Inferior parietal cortex (tissue), 1 donor: ENCODE measurements at regions not wholly inside any gene's neighbourhood (a gene's known extent, or its start where the extent isn't known, plus 50 kb on each side); places are given as distances from the start of the nearest gene placed in this dataset.
A peak's percentile ranks its signal among the peaks of the same experiment; 100 is the strongest.

Experiments
- DNase-seq: peaks from one replicate; pipeline ENCODE4 v3.0.0-alpha.2; 2016; ENCODE audit errors: extremely low spot score

DNA sequence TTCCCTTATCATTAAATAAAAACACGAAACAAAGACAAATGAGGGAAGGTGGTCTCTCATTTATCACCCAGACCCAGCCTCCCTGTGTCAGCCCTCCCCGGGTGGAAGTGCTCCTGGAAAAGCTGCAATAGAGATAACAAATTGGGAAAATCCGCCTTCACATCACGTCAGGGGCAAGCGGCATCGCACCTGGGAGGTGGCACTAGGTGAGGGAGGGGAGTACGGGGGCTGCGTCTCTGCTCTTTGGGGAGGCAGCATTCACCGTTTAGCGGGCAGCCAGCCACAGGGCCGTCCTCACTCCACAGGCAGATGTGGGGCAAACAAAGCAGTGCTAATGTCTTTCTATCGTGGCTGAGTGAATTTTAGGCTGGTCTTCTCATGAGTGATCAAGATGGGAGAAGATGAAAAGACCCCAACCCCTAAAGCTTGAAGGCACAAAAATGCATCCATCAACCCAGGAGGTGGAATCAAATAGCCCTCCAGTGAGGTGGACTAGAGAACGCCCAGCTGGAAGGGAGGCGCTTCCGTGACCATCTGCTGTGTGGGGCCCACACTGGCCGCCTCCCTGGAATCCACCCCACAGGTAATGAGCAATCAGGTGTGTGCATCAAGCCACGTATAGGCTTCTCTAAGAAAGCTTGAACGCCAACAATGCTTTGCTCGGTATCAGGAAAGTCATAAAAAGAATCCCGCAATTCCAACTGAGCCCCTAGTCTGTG lies 629.5 kb downstream of the BRD1 start:
- no peak for DNase-seq

DNA sequence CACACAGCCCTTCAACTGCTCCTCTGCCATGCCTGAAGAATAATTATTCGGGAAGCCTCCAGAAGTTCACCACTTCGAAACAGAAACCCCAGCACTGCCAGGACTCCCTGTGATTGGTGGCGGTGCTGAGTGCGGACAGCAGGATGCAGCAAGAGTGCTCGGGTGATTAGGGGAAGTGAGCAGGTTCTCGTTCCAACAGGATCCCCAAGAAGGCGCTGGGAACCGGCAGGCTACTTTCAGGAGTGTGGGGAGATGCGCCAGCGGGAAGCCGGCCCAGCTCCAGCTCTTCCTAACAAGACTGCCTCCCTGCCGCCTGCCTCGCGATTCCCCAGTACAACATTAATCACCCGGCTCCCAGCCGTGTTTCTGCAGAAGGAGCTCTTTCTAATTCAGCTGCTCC lies 630.2 kb downstream of the BRD1 start:
- peak; percentile 2 for DNase-seq

DNA sequence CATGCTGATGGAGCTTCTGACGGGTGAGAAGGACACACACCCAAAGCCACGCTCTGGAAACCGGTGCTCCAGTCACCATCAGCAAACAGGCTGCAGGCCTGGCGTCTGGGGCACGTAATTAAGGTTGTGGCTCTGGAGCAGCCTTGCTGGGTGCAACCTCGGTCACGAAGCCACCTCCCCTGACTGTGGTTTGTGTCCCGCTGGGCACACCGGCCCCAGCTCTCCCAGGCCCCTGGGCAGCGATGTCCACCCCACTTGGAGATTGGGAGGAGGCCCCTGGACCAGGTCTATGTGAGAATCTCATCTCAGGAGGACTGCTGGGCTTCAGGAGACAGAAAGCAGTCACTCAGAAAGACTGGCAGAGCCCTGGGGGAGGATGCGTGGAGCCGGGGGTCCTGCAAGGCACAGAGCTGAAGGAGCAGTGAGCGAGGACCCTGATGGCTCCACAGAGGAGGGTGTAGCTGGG lies 631.6 kb downstream of the BRD1 start:
- no peak for DNase-seq

DNA sequence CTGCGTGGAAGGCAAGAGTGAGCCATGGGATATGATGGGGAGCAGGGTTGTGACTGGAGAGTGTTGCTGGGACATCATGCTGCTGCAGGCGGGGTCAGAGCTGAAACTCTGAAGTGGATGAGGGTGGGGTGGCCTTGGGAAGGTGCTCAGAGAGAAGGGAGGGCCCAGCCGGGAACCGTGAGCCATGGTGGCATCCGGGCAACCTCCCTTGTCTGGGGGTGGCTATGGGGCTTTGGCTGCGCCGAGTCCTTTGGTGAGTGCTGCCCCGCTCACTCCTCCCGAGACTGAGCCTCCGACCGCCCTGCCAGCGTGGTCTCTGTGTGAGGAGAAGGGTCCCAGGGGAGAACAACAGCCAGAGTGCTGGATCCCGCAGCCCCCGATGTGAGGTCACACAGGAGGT lies 632.0 kb downstream of the BRD1 start:
- no peak for DNase-seq

DNA sequence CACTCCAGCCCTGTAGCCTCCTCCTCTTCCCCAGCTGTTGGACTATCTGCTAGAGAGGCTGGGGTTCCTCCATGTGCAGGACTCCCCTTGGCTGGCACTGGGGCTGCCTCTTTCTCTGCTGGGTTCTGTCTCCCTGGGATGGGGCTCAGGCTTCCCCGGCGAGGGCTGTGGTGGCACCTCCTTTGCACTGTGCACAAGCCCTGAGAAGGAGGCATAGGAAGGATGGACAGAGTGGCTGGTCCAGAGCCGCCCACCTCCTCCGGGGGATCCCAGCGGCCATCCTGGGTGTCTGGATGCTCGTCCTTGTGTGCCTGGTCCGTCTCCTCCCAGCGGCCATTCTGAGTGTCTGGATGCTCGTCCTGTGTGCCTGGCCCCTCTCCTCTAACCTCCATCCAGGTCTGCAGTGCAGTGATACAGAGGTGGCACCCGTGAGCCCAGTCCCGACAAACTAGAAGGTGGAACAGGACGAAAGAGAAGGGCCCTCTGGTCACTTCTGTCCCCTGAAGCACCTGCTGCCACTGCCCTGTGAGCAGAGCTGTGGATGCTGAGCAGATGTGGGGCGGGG lies 633.7 kb downstream of the BRD1 start:
- DNase-seq, result no peak

DNA sequence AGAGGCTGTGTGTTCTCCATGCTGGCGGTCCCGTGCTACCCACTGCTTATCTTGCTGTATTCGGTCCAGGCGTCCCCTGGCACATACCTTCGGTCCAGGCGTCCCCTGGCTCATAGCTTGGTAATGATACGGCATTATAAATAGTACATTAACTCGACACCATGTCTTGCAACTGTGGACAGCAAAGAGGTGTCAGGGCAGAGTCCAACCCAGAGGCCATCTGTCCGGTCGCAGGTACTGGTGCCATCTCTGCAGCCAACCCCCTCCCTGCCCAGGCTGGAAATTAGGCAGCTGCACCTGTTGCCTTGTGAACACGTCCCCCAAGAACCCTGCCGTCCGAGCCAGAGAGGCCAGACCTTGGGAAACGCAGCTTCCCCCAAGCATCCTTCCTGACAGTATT lies 634.3 kb downstream of the BRD1 start:
- DNase-seq, result no peak

DNA sequence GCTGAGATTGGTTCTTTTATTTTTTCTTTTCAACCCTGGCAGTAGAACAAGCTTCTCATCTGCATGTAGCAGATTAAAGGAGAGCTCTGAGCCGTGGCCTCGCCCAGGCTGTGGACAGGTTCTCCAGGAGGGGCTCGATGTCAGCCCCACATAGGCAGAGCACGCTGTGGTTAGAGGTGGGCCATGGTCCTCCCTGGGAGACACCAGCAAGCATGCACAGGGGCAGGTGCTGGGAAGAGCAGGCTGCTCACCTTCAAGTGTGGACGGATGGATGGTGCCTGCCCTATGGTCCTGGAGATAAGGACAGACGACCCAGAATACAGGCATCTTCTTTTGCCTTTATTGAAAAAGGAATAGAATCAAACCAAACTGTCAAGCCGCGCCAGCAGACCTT lies 634.8 kb downstream of the BRD1 start:
- DNase-seq, result no peak

DNA sequence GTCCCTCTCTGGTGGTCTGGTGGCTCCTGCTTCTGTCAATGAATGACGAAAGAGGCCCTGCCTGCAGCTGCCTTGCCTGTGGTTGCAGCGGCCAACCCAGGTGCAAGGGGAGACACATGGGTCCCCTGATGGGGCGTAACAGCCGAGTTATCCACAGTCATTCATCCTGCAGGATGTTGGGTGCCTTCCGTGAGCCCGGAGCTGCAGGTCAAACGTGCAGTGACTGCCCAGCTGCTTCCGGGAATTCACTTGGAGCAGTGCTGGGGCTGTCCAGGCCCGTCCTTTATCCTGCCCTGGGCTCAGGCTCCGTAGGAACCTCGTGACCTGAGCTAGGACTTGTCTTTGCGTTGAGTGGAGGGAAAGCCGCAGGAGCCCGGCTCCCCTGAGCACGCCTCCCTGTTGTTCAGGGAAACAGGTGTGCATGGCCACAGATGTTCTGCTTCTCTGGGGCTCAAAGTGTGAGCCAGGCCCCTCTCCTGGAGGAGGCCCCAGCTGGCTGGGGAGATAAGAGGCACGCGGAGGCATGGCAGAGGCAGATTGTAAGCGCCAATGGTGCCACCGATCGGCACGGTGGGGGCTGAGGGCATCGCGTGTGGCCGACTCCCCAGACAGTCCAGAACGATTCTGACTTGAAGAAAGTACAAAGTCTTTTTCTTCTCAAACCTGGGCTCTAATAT lies 635.4 kb downstream of the BRD1 start:
- DNase-seq, result no peak

DNA sequence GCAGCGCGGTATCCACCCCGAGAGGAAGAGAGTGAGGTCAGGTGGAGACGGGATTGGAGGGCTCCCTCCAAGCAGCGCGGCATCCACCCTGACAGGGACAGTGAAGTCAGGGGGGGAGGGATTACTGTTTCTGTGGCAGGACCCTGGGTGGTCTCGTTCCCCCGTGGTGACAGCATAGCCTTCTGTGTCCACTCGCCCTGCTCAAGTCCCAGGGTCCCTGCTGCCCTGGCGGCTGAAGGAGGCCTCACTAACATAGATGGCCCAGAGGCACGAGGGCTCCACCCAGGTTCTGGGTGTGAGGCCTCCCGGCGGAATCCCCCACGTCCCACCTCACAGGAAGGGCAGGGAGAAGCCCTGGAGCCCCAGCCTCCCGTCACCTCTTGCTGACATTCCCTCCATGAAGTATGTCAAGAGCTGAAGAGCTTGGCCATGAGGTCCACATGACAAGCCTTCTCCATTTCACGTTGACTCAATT lies 636.1 kb downstream of the BRD1 start:
- DNase-seq, result no peak

DNA sequence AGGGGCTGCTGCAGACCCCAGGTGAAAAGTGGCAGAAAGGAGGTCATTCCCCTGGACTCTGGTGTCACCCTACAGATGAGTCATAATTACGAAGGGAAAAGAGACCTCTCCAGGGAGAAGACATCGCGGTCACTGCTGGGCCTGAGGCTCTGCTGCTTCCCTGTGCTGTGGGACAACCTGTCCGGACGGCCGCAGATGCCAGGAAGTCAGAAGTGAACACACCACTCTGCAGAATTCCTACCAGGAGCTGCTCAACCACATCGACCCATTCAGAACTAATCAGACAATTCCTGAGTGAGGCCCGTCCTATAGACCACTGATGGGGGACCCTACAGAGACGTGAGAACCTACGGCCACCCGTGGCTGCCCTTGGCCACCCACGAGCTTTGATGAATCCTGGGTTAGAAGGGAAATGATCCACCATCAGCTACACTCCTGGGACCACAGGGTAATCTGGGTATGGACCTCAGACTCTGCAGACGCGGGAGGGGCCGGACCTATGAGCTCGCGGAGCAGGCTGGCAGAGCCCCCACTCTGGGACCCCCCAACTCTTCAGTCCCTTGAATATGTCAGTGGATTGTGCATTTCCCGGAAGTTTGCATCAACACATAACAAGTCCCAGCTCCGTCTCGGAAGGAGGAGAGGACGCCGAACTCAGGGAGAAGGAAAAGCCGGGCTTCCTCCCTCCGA lies 636.7 kb downstream of the BRD1 start:
- DNase-seq, result no peak

DNA sequence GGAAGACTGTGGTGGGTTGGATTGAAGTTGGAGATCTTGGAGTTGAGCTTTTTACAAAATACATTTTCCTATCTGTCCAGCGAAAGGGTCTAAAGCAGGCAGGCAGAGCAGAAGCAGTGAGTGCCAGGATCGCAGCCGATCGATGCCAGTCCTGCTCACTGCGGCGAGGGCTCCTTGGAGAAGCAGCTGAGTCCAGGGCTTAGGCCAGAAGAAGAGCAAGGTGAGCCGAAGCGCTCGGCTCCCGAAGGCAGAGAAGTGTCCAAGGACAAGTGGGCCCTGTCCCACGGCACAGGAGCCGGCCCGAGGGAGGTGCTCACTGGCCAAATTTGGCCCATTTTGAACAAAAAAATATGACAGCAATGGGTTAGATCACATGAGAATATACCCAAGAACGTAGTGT lies 637.8 kb downstream of the BRD1 start:
- DNase-seq, result no peak

DNA sequence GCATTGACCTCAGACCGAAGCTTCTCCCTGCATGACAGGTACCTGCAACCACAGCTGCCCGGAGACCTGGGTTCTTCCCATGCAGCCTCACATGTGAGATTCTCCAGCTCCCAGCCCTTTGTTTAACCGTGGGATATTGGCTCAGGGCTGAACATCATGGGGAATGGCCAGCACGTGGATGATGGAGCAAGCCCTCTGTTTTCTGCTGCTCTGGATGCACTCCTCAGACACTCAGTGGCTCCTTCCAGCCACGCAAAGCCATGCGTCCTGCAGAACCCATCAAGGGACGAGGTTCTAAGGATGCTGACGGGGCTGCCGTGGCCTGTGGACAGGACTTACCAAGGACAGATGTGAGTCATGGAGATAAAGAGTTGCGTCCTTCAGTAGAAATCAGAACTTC lies 639.1 kb downstream of the BRD1 start:
- no peak for DNase-seq

DNA sequence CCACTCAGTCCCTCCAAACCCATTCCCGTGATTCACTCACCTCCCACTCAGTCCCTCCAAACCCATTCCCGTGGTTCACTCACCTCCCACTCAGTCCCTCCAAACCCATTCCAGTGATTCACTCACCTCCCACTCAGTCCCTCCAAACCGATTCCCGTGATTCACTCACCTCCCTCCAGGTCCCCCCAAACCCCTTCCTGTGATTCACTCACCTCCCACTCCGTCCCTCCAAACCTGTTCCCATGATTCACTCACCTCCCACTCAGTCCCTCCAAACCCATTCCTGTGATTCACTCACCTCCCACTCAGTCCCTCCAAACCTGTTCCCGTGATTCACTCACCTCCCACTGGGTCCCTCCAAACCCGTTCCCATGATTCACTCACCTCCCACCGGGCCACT lies 639.6 kb downstream of the BRD1 start:
- no peak for DNase-seq

DNA sequence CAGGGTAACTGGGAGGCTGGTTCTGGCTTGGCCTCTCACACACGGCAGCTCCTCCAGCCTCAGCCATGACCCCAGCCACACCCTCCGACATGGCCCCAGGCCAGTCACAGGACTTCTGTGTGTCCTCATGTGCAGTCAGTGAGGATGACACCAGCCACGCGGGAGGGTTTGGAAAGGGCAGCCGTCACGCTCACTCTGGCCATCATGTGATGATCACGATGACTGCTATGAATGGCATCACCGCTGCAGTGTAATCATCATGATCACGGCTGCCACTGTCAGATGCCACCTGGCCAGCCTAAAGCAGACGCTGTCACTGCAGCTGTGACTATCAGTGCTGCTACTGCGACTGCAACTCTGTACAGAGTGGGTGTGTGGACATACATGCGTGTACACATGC lies 640.9 kb downstream of the BRD1 start:
- no peak for DNase-seq

DNA sequence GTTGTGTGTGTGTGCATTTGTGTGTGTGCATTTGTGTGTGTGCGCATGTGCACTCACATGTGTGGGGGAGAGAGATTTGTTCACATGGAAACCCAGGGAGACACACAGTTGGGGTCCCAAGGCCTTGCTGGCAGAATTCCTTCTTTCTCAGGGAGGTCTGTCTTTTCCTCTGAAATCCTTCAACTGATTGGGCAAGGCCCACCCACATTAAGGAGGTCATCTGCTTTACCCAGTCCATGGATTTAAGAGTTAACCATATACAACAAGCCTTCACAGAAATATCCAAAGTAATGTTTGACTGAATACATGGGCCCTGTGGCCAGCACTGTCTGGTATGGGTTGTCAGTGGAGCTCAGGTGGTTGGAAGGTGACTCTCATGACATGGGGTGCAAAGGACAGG lies 641.4 kb downstream of the BRD1 start:
- no peak for DNase-seq

DNA sequence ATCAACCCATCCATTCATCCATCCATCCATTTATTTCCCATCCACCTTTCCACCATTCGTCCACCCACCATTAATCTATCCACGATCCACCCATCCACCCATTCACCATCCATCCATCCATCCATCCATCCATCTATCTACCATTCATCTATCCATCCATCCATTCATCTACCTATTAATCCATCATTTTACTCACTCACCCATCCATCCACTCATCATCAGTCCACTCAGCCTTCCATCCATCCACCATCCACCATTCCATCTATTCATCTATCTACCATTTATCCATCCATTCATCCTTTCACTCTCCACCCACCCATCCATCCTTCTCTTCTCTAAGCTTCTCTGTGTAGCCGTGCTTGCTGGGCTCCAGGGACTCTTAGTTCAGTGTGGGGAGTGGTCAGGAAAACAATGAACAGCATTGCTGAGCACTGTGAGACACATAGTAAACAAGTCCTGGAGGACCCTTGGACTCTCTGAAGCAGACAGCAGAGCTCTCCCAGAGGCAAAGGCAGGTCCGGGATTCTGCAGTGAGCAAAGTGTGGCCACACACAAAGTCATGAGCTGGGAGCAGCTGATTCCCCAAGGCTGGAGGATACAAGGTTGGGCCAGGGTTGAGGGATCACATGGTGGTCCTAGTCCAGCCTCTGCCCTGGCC lies 642.2 kb downstream of the BRD1 start:
- DNase-seq, result no peak

DNA sequence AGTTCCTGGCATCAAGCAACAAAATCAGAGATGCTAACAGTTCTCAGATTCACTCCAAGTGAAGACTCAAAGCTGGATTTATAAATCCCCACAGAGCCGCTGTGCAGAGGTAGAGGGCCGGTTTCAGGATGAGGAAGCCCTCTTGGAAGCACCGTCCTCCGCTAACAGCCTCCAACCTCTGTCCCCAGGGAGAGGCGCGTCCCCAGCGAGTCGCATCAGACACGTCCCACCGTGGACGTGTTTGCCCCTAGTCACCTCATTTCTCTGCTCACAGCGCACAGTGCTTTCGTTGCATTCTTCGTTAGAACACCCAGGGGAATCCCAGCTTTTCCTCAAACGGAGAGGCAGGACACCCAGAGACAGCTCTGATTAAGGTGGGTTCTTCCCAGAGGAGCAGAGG lies 642.9 kb downstream of the BRD1 start:
- no peak for DNase-seq

DNA sequence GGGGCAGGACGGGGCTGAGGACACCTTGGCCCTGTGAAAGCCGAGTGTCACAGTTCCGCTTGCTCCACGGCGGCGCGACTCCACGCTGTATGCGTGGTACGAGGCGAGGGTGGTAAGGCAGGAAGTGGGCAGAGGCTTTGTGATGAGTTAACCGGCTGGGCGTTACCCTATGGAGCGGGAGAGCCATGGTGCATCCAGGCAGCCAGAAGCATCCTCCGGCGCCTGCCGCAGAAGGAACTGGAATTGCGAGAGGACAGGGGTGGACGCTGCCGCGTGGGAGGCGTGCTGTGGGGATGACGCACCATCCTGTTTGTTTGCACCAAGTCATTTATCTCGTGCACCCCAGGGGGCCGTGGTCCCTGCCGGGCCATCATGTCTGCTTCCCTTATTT lies 643.9 kb downstream of the BRD1 start:
- DNase-seq, result no peak

DNA sequence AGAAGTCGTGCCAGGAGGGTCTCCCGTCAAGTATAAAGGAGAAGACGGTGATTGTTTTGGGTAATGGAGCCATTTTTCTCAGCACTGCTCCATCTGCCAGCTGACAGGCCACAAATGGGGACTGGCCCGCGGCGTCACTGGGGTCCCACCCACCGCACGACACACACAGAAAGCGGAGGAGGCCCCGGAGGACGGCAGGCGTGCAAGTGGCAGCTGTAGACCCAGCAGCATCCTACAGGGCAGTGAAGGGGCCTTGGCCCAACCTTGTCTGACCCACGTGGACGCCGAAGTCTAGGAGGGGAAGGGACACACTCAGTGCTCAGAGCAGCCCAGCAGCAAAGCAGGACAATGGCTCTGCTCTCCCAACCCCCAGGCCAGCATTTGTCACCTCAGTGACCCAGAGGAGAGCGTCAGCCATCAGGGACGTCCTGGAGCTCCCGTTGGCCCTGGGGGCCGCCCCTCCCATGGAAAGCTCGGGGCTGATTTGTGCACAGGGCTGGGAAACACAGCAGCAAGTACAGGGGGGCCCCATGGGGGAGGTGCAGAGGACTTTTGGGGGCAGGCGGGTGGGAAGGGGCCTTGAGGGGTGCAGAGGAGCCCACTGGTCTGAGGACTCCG lies 644.4 kb downstream of the BRD1 start:
- DNase-seq, result no peak

DNA sequence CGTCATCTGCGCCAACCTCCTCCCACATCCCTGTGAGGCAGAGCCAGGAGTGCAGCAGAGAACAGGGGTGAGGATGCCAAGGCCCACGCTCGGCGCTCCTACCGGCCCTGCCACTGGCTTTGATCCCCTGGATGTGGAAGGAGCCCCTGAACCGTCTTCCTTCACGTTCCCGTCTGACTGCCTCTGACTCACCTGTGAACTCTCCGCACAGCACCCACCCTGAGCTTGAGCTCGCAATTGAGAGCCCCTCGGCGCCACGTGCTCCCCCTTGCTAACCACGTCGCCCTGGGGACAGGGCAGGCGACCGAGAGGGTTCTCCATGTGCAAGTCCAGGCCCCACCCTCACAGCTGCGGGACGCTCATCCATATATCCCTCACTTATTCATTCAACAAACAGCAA lies 645.3 kb downstream of the BRD1 start:
- no peak for DNase-seq

DNA sequence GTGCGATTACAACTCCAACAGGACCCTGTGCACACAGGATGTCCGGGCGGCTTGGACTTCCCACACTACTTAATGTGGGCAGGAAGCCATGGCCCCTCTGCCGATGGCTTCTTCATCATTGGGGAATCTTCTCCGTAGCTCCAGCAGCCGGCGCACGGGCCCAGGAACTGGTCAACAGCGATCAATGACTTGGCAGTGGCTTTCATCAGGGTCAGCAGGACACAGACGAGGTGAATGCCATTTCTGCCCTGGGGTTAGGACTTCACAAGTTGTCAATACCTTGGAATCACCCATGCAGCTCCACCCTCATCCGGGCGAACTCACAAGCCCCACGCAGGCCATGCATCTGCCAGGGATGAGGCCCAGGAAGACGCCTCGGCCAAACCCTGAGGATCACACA lies 645.7 kb downstream of the BRD1 start:
- no peak for DNase-seq

DNA sequence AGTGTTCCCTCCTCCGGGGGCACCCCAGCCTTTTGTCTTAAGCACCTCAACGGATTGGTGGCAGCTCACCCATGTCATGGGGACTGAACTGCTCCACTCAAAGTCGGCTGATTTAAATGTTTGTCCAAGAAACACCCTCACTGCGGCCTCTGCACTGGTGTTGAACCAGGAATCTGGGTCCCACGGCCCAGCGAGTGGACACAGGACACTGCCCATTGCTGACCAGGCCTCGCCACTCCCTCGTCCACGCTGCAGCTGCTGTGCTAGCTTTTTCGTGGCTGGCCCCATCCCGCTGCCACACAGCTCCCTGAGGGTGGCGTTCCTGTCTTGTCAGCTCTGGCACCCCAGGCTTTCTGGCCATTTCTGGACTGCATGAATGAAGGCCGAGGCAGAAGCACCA lies 646.2 kb downstream of the BRD1 start:
- no peak for DNase-seq
